ENCODE measurements at regions not wholly inside any gene's neighbourhood (a gene's known extent, or its start where the extent isn't known, plus 50 kb on each side); places are given as distances from the start of the nearest gene placed in this dataset.

- TF ChIP-seq POLR2A (IDR thresholded peaks at IDR 0.05) (no peak), CTCF (IDR thresholded peaks at IDR 0.05) (no peak)
These were observed 521.0 kb downstream of the METTL15 start for GRCh38 chr11:28629235-28629634.
